DOHH2 (cell line): ENCODE measurements at regions not wholly inside any gene's neighbourhood (a gene's known extent, or its start where the extent isn't known, plus 50 kb on each side); places are given as distances from the start of the nearest gene placed in this dataset.

Experiments
- EZH2phosphoT487 ChIP-seq: fragments of 200-600 bp; sonication (generic); IDR thresholded peaks from 2 replicates; pipeline ENCODE4 v1.6.1; 2017; ENCODE audit warnings: borderline replicate concordance, mild to moderate bottlenecking, antibody characterized with exemption, low read length, moderate library complexity, mixed read lengths
- TF ChIP-seq, protein P1 (sequence below): fragments of 200-600 bp; sonication (generic); IDR thresholded peaks from one replicate; pipeline ENCODE4 v1.5.1; 2014; ENCODE audit warnings: antibody characterized with exemption, mild to moderate bottlenecking, low read depth, low read length; ENCODE audit not compliant: poor library complexity, severe bottlenecking

DNA sequence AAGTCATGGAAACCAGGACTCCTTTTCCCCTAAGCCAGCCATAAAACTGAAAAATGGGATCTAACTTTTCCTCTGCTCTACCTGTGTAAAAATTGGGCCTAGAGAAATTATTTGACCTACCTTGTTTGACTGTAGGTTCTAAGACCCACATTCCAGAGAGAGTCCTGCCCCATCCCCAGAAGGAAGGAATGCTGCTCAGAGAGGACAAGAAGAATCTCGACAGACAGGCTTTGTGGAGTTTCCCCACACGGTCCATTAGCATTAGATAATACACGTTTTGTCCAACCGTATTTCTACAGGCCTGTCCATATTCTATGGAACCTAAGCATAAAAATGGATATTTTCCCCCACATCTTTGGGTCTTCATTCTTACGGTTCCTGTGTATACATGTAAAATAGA is 403.3 kb downstream of the METTL4 start:
- TF ChIP-seq, protein P1, sequence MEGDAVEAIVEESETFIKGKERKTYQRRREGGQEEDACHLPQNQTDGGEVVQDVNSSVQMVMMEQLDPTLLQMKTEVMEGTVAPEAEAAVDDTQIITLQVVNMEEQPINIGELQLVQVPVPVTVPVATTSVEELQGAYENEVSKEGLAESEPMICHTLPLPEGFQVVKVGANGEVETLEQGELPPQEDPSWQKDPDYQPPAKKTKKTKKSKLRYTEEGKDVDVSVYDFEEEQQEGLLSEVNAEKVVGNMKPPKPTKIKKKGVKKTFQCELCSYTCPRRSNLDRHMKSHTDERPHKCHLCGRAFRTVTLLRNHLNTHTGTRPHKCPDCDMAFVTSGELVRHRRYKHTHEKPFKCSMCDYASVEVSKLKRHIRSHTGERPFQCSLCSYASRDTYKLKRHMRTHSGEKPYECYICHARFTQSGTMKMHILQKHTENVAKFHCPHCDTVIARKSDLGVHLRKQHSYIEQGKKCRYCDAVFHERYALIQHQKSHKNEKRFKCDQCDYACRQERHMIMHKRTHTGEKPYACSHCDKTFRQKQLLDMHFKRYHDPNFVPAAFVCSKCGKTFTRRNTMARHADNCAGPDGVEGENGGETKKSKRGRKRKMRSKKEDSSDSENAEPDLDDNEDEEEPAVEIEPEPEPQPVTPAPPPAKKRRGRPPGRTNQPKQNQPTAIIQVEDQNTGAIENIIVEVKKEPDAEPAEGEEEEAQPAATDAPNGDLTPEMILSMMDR: no peak
- TF ChIP-seq EZH2phosphoT487: no peak
